Sigmoid colon (tissue), 6 donors: ENCODE measurements at regions not wholly inside any gene's neighbourhood (a gene's known extent, or its start where the extent isn't known, plus 50 kb on each side); places are given as distances from the start of the nearest gene placed in this dataset.

Experiments
- DNase-seq: peaks from one replicate; pipeline ENCODE4 v3.0.0-alpha.2; 2019
- H3K27ac ChIP-seq, 4 donors: fragments of 200-600 bp; sonication (generic); one replicate each; pipeline ENCODE4 v1.5.1; 2016 to 2019; ENCODE audit warnings: mild to moderate bottlenecking in 1 of 4
- H3K27me3 ChIP-seq, 3 donors: fragments of 200-600 bp; sonication (generic); one replicate each; pipeline ENCODE4 v1.5.1; 2019; ENCODE audit warnings: mild to moderate bottlenecking in 1 of 3
- H3K36me3 ChIP-seq, 4 donors: fragments of 200-600 bp; sonication (generic); one replicate each; pipeline ENCODE4 v1.5.1; 2016 to 2019
- H3K4me1 ChIP-seq, 4 donors: fragments of 200-600 bp; sonication (generic); one replicate each; pipeline ENCODE4 v1.5.1; 2017 to 2019
- H3K4me3 ChIP-seq, 4 donors: fragments of 200-600 bp; sonication (generic); one replicate each; pipeline ENCODE4 v1.5.1; 2017 to 2019; ENCODE audit warnings: mild to moderate bottlenecking in 2 of 4, moderate library complexity in 1 of 4
- H3K9me3 ChIP-seq, 4 donors: fragments of 200-600 bp in 3 of 4; sonication (generic) in 3 of 4; one replicate each; pipeline versions ENCODE4 v1.5.1 to v1.6.1; 2013 to 2019
- EP300 ChIP-seq, 4 donors: sonication (generic); formaldehyde crosslinking; IDR thresholded peaks; one replicate each; pipeline ENCODE4 v1.6.1; 2017; ENCODE audit warnings: antibody characterized with exemption in 4 of 4
- POLR2A ChIP-seq, 2 donors: fragments of 450-650 bp; IDR thresholded peaks; one replicate each; pipeline ENCODE4 v1.6.1; 2016; ENCODE audit warnings: antibody characterized with exemption in 2 of 2, mild to moderate bottlenecking in 2 of 2, moderate library complexity in 2 of 2
- POLR2AphosphoS5 ChIP-seq, 4 donors: sonication (generic); formaldehyde crosslinking; IDR thresholded peaks; one replicate each; pipeline ENCODE4 v1.6.1; 2017; ENCODE audit warnings: antibody characterized with exemption in 4 of 4
- WGBS, 2 donors: extraction: QIAGEN DNeasy Blood & Tissue Kit; methylation state at CpG; one replicate each; pipeline ENCODE4 v1.1.7; 2013; 5-methylcytosine and 5-hydroxymethylcytosine counted together
- intact Hi-C: fragments of 100-400 bp; cut with DNase I; formaldehyde crosslinking; loops from one replicate; pipeline ENCODE4 v1.15.1; 2023
- TF ChIP-seq, protein P1 (sequence below), 4 experiments: fragments of 450-650 bp in 3 of 4; fragments of 200-600 bp in 1 of 4; IDR thresholded peaks; one replicate each; pipeline ENCODE4 v1.5.1; 2016 to 2019; ENCODE audit warnings: antibody characterized with exemption in 4 of 4, mild to moderate bottlenecking in 3 of 4, moderate library complexity in 2 of 4
- donor health status: healthy with polysubstance abuse.
- donor health status: healthy.

GRCh38 chr12:13788626-13789025 is 192.8 kb downstream of the GRIN2B start:
- Histone ChIP-seq H3K4me3 (no peak overlapping the region), H3K36me3 (no peaks in the 10 kb centered on the region), H3K27ac (no peak overlapping the region), H3K4me1 (no peaks in the 10 kb centered on the region), H3K9me3 (no peaks in the 10 kb centered on the region), H3K27me3 (no peaks in the 10 kb centered on the region)
- TF ChIP-seq, protein P1, sequence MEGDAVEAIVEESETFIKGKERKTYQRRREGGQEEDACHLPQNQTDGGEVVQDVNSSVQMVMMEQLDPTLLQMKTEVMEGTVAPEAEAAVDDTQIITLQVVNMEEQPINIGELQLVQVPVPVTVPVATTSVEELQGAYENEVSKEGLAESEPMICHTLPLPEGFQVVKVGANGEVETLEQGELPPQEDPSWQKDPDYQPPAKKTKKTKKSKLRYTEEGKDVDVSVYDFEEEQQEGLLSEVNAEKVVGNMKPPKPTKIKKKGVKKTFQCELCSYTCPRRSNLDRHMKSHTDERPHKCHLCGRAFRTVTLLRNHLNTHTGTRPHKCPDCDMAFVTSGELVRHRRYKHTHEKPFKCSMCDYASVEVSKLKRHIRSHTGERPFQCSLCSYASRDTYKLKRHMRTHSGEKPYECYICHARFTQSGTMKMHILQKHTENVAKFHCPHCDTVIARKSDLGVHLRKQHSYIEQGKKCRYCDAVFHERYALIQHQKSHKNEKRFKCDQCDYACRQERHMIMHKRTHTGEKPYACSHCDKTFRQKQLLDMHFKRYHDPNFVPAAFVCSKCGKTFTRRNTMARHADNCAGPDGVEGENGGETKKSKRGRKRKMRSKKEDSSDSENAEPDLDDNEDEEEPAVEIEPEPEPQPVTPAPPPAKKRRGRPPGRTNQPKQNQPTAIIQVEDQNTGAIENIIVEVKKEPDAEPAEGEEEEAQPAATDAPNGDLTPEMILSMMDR (IDR thresholded peaks at IDR 0.05), result no peak
- TF ChIP-seq POLR2A (IDR thresholded peaks at IDR 0.05), result no peak
- TF ChIP-seq EP300 (IDR thresholded peaks at IDR 0.05), result no peak
- TF ChIP-seq POLR2AphosphoS5 (IDR thresholded peaks at IDR 0.05), result no peak
- WGBS, 2 donors, result 69 to 85% methylated on average over 5 of the region's 5 CpGs
- no peak for DNase-seq
- intact Hi-C loops, result no loop called here

DNA sequence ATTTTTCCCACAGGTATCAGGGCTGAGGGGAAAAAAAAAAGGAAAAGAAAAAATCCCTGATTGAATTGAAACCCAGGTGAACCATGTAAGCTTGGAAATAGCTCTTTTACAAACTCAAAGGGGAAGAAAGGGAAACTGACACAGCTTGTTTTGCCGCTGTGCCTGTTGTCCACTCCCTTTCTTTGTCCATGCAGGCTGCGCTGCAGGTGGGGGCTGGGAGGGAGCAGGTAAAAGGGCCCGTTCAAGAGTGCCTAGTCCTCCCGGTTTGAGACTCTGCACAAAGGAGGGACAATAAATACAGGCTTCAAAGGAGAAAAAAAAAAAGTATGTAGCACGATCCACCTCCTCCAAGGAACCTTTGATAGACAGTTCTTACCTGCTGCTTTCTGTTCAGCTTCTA is 194.8 kb downstream of the GRIN2B start:
- TF ChIP-seq, protein P1 (IDR thresholded peaks at IDR 0.05), result no peak
- no peak for TF ChIP-seq EP300 (IDR thresholded peaks at IDR 0.05)
- TF ChIP-seq POLR2A (IDR thresholded peaks at IDR 0.05), result no peak
- H3K36me3 ChIP-seq, result no peaks in the 10 kb centered on the region
- H3K4me3 ChIP-seq, result no peak overlapping the region
- no peak for DNase-seq
- H3K27me3 ChIP-seq, result no peaks in the 10 kb centered on the region
- H3K4me1 ChIP-seq, result no peaks in the 10 kb centered on the region
- H3K27ac ChIP-seq, result no peak overlapping the region
- 69 to 84% methylated on average over 5 of the region's 5 CpGs for WGBS, 2 donors
- no peaks in the 10 kb centered on the region for H3K9me3 ChIP-seq
- intact Hi-C loops, result no loop called here

DNA sequence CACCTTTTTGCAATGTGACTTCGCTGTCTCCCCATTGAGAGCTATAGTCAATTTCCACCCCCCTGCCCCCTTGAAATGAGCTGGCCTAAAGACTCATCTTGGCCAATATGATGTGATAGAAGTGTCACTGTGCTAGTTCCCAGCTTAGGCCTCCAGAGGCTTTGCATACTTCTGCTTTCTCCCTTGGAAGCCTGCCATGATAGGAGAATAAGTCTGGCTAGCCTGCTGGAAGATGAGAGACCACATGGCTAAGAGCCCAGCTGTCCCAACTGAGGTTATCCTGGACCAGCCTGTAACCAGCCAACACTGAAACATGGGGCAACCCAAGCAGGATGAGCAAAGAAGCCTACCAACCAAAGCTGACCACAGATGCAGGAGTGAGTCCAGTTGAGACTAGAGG is 196.9 kb downstream of the GRIN2B start:
- H3K27ac ChIP-seq, result no peak overlapping the region
- no peak overlapping the region for H3K4me3 ChIP-seq
- no peaks in the 10 kb centered on the region for H3K9me3 ChIP-seq
- no peaks in the 10 kb centered on the region for H3K4me1 ChIP-seq
- no peaks in the 10 kb centered on the region for H3K27me3 ChIP-seq
- H3K36me3 ChIP-seq, result no peaks in the 10 kb centered on the region
- TF ChIP-seq, protein P1 (IDR thresholded peaks at IDR 0.05), result no peak
- TF ChIP-seq POLR2AphosphoS5 (IDR thresholded peaks at IDR 0.05), result no peak
- no peak for TF ChIP-seq EP300 (IDR thresholded peaks at IDR 0.05)
- no peak for TF ChIP-seq POLR2A (IDR thresholded peaks at IDR 0.05)
- WGBS, 2 donors, result 93 to 98% methylated on average over 1 of the region's 1 CpG
- intact Hi-C loops, result no loop called here
- DNase-seq, result no peak

GRCh38 chr12:13780453-13780852 is 200.9 kb downstream of the GRIN2B start:
- 74 to 85% methylated on average over 2 of the region's 2 CpGs for WGBS, 2 donors
- intact Hi-C loops, result no loop called here
- TF ChIP-seq EP300 (IDR thresholded peaks at IDR 0.05) (no peak), POLR2AphosphoS5 (IDR thresholded peaks at IDR 0.05) (no peak), POLR2A (IDR thresholded peaks at IDR 0.05) (no peak)
- TF ChIP-seq, protein P1 (IDR thresholded peaks at IDR 0.05), result no peak

DNA sequence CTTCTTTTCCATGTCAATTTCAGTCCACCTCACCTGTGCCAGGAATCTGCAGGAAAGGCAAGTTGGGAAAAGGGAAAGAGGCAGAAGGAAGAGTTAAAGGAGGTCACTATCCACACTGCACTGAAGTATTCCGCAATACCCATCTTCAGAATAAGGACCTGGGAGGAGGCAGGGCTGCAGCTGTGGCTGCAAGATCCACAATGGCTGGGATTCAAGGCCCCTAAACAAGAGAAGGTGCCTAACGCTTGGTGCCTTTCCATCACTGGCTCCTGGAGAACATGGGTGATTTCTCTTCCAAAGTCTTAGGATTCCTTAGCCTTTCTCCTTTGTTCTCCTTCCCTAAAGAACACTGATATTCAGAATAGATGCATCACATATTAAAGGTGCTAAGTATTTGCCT is 204.0 kb downstream of the GRIN2B start:
- Histone ChIP-seq H3K4me1 (no peaks in the 10 kb centered on the region), H3K9me3 (no peaks in the 10 kb centered on the region), H3K27ac (no peak overlapping the region), H3K27me3 (no peaks in the 10 kb centered on the region), H3K4me3 (no peak overlapping the region), H3K36me3 (no peaks in the 10 kb centered on the region)
- TF ChIP-seq, protein P1 (IDR thresholded peaks at IDR 0.05), result no peak
- TF ChIP-seq POLR2A (IDR thresholded peaks at IDR 0.05) (no peak), EP300 (IDR thresholded peaks at IDR 0.05) (no peak), POLR2AphosphoS5 (IDR thresholded peaks at IDR 0.05) (no peak)
- no peak for DNase-seq
- intact Hi-C loops, result no loop called here
- 71 to 98% methylated on average over 2 of the region's 2 CpGs for WGBS, 2 donors

More at GRCh38 chr12:13780453-13780852, 200.9 kb downstream of the GRIN2B start:
- H3K4me3 ChIP-seq, result no peak overlapping the region
- no peaks in the 10 kb centered on the region for H3K36me3 ChIP-seq
- no peak overlapping the region for H3K27ac ChIP-seq
- no peak for DNase-seq
- H3K27me3 ChIP-seq, result no peaks in the 10 kb centered on the region
- H3K4me1 ChIP-seq, result no peaks in the 10 kb centered on the region
- H3K9me3 ChIP-seq, result no peaks in the 10 kb centered on the region
